H1 (cell line): ENCODE measurements at regions not wholly inside any gene's neighbourhood (a gene's known extent, or its start where the extent isn't known, plus 50 kb on each side); places are given as distances from the start of the nearest gene placed in this dataset.

Experiments used
- RXRA ChIP-seq: IDR thresholded peaks from 2 replicates; pipeline ENCODE4 v1.6.1; 2011; ENCODE audit warnings: low read depth, mild to moderate bottlenecking, low read length, moderate library complexity; ENCODE audit not compliant: insufficient read depth
- TCF12 ChIP-seq: IDR thresholded peaks from 2 replicates; pipeline ENCODE4 v1.6.1; 2011; ENCODE audit warnings: low read depth, mild to moderate bottlenecking, low read length

DNA sequence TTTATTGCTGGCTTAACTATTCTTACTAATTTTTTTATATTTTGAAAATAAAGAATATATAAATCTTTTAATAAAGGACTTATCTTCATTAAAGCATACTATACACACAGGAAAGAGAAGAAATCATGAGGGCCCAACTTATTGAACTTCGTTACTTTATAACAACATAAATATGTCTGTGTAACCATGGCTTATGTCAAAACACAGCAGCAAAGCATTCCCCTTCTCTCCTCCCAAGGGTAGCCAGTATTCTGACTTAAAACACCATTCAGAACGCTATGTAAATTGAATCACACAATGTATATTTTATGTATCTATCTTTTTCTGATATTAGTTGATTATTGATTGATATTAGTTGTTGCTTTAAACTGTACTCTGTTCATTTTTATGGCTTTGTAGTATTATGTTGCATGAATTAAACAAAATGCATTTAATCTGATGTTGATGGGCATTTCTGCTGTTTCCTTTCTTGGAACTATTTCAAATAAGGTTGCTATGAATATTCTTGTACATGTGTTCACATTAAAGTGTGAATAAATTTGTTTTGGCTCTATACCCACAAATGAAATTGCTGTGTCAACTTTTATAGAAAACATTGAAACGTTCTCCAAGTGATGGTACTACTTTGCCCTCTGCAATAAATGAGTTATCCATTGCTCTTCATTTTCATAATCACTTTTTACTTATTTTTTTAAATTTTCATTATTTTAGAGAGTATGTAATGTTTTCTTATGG, 188.7 kb downstream of the RND3 start (continued):
- TF ChIP-seq TCF12 (no peak), RXRA (no peak)
- TF ChIP-seq, all 59 proteins: peak for 0
